ENCODE measurements at regions not wholly inside any gene's neighbourhood (a gene's known extent, or its start where the extent isn't known, plus 50 kb on each side); places are given as distances from the start of the nearest gene placed in this dataset.

- TF ChIP-seq CTCF (optimal IDR thresholded peaks at IDR 0.05 in 1 of 3, IDR thresholded peaks at IDR 0.05 in 1 of 3, conservative IDR thresholded peaks at IDR 0.05 in 1 of 3; ENCODE audit: extremely low read depth in 1 of 3, insufficient read depth in 2 of 3, low read length in 3 of 3) (peak in 2 of 3 experiments; percentile 6 to 60), EZH2 (IDR thresholded peaks at IDR 0.05; ENCODE audit: low read length) (no peak)
These were observed 127.3 kb upstream of the PLD5 start for GRCh38 chr1:242651817-242652216.

Data from keratinocyte (primary cell).